ENCODE measurements at regions not wholly inside any gene's neighbourhood (a gene's known extent, or its start where the extent isn't known, plus 50 kb on each side); places are given as distances from the start of the nearest gene placed in this dataset.
"Not testable (repeated sequence)": the region's sequence is repeated elsewhere in the genome, so short reads cannot be mapped to it uniquely, and the experiment has no call there.

DNA sequence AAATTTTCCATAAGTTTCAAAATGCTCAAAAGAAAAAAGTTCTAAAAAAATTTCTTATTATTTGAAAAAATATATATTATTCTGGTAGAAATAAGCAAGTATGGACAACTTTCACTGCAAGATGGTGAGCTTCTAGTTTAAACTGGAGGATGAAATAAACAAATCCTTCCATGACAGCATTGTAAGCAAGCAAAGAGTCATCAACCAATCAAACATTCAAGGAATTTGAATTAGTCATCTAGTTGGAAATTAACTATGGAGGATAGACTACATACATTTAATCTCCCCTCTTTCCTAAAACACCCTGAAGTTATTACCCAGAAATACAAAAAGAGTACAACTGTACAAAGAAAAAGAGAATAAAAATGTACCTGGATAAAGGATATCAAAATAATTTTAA lies 51.0 kb upstream of the IRX5 start:
- Histone ChIP-seq H3K4me3 (no peak overlapping the region), H3K4me2 (no peak overlapping the region), H3K27me3 (no peaks in the 10 kb centered on the region), H3K9me3 (0 out of 2 replicates have a peak, but pooled peaks cover 8% of the 10 kb centered on the region), H3K4me1 (no peaks in the 10 kb centered on the region), H3K36me3 (no peaks in the 10 kb centered on the region), H4K20me1 (no peaks in the 10 kb centered on the region), H3K27ac (no peak overlapping the region), H3K9ac (no peak overlapping the region)
- no peak for TF ChIP-seq Cebpa-rat (IDR thresholded peaks at IDR 0.05)

DNA sequence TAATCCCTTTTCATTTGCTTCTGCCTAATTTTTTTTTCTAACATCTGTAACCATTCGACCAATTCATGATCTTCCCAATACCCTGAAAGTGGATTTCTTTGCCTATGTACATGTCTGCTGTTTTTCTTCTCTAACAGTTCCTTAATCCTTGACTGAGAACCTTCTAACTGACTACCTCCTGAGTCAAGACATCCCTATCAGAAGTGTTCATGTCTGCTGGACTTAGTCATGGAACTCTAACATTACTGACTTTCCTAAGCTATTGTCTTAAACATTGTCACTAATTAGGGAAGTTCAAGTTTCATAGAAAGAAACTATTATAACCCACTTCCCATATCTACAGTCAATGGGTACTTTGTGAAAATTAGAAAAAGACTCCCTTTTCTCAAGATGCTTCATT lies 52.4 kb upstream of the IRX5 start:
- Histone ChIP-seq H3K9me3 (no peaks in the 10 kb centered on the region), H3K36me3 (no peaks in the 10 kb centered on the region), H3K4me1 (no peaks in the 10 kb centered on the region), H3K27ac (no peak overlapping the region), H3K9ac (no peak overlapping the region), H3K27me3 (no peaks in the 10 kb centered on the region), H3K4me3 (no peak overlapping the region), H4K20me1 (no peaks in the 10 kb centered on the region), H3K4me2 (no peak overlapping the region)
- TF ChIP-seq Cebpa-rat (IDR thresholded peaks at IDR 0.05): no peak

DNA sequence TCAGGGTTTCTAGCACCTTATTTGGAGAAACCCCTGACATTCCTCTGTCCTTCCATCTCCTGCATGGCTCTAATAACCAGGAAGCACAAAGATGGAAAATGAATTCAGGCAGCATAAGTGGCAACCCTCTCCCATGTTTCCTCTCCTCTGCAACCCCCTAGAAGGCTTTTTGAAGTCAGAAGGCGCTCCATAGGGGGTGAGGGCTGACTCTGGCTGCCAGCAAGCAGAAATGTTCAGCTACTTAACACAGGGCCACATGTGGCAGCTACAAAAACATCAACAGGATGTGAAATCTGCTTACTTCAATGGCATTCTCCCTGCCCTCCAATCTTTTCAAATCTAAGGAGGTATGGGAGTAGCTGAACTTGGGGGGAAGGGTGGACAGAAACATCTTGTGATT lies 55.2 kb upstream of the IRX5 start:
- Histone ChIP-seq H3K4me3 (no peak overlapping the region), H3K36me3 (no peaks in the 10 kb centered on the region), H3K27ac (no peak overlapping the region), H3K4me2 (no peak overlapping the region), H3K27me3 (no peaks in the 10 kb centered on the region), H3K9me3 (0 out of 2 replicates have a peak, but pooled peaks cover 4% of the 10 kb centered on the region), H3K9ac (no peak overlapping the region), H4K20me1 (no peaks in the 10 kb centered on the region), H3K4me1 (no peaks in the 10 kb centered on the region)
- TF ChIP-seq Cebpa-rat (IDR thresholded peaks at IDR 0.05): no peak

DNA sequence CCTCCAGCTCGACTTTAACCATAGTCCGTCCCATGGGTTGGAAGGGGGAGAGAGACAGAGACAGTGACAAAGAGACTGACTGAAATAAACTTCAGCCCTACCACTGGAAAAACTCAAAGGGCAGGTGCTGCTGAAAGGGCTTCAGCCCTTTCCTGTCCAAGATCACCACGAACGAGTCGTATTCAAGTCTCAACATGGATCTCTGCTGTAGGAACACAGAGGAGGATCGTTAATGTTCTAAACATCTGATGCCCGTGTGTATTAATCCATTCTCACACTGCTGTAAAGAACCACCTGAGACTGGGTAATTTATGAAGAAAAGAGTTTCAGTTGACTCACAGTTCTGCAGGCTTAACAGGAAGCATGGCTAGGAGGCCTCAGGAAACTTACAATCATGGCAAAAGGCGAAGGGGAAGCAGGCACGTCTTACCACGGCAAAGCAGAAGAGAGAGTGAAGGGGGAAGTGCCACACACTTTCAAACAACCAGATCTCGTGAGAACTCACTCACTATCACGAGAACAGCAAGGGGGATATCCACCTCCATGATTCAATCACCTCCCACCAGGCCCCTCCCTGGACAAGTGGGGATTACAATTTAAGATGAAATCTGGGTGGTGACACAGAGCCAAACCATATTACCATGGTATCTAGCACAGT lies 56.8 kb upstream of the IRX5 start:
- not testable (repeated sequence) for H3K4me3 ChIP-seq, H3K4me2 ChIP-seq, H3K27me3 ChIP-seq, H3K9ac ChIP-seq, H3K27ac ChIP-seq, H3K36me3 ChIP-seq, H3K4me1 ChIP-seq, H4K20me1 ChIP-seq, H3K9me3 ChIP-seq

DNA sequence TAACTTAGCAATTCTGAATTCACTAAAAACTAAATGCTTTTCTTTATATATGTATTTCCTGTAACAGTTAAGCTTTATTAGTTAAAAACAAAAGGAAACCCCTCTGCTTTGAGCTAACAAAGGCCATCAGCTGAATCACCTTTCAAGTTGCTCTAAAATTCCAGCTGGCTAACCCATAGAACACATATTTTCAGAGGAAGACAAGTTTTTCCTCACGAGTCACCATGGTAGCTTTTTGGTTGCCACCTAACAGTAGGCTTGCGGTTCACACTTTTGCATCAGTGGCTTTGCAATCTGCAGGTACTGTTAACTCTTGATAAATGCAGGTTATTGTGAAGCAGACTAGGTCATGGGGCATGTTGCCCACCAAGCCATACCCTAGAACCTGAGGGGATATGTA lies 57.6 kb upstream of the IRX5 start:
- no peak overlapping the region for H3K9ac ChIP-seq
- no peaks in the 10 kb centered on the region for H3K27me3 ChIP-seq
- no peak overlapping the region for H3K27ac ChIP-seq
- no peak for TF ChIP-seq Cebpa-rat (IDR thresholded peaks at IDR 0.05)
- H4K20me1 ChIP-seq: no peaks in the 10 kb centered on the region
- 0 out of 2 replicates have a peak, but pooled peaks cover 4% of the 10 kb centered on the region for H3K9me3 ChIP-seq
- H3K4me2 ChIP-seq: no peak overlapping the region
- no peaks in the 10 kb centered on the region for H3K4me1 ChIP-seq
- no peaks in the 10 kb centered on the region for H3K36me3 ChIP-seq
- no peak overlapping the region for H3K4me3 ChIP-seq

DNA sequence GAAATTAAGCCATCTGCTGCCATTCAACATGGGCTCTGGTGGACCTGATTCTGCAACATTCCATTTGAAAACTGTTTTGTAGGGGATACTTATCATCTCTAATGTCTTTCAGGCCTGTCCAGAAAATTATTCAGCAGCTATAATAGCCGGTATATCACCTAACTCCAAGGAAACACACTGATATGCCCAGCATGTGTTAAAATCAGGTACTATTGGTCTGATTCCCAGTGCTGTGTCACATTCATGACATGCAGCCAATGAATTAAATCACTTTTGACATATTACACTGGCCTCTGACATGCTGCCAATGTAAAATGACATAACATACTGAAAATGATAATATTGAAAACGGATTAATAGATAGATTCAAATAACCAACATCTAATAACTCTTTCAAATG lies 60.5 kb upstream of the IRX5 start:
- no peaks in the 10 kb centered on the region for H3K36me3 ChIP-seq
- 0 out of 2 replicates have a peak, but pooled peaks cover 4% of the 10 kb centered on the region for H3K9me3 ChIP-seq
- no peak for TF ChIP-seq Cebpa-rat (IDR thresholded peaks at IDR 0.05)
- H3K4me2 ChIP-seq: no peak overlapping the region
- H3K4me1 ChIP-seq: no peaks in the 10 kb centered on the region
- no peak overlapping the region for H3K9ac ChIP-seq
- H3K4me3 ChIP-seq: no peak overlapping the region
- H3K27me3 ChIP-seq: no peaks in the 10 kb centered on the region
- no peak overlapping the region for H3K27ac ChIP-seq
- H4K20me1 ChIP-seq: no peaks in the 10 kb centered on the region

DNA sequence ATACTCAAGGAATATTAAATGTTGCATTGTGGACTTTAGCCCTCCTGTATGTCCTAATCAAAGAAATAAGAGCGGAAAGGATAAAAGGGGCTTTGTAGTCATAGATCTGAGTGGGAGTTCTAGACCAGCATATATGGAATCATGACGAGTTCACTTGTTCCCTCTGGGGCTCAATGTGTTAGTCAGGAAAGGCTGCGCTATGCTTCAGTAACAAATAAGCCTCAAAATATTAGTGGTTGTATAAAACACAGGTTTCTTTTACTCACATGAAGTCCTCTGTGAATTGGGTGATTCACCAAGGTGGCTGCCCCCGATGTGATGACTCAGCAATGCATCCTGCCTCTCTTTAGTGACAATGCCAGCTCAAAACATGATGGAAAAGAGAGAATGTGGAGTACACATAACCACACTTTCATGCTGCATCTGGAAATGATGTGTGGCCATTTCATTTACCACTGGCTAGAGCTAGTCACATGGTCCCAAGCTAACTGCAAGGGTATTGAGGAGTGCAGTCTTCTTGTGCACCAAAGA lies 63.3 kb upstream of the IRX5 start:
- H3K27ac ChIP-seq: no peak overlapping the region
- no peak overlapping the region for H3K9ac ChIP-seq
- H4K20me1 ChIP-seq: no peaks in the 10 kb centered on the region
- H3K9me3 ChIP-seq: 0 out of 2 replicates have a peak, but pooled peaks cover 4% of the 10 kb centered on the region
- no peak overlapping the region for H3K4me2 ChIP-seq
- no peak for TF ChIP-seq Cebpa-rat (IDR thresholded peaks at IDR 0.05)
- H3K4me3 ChIP-seq: no peak overlapping the region
- no peaks in the 10 kb centered on the region for H3K4me1 ChIP-seq
- H3K36me3 ChIP-seq: no peaks in the 10 kb centered on the region
- no peaks in the 10 kb centered on the region for H3K27me3 ChIP-seq

DNA sequence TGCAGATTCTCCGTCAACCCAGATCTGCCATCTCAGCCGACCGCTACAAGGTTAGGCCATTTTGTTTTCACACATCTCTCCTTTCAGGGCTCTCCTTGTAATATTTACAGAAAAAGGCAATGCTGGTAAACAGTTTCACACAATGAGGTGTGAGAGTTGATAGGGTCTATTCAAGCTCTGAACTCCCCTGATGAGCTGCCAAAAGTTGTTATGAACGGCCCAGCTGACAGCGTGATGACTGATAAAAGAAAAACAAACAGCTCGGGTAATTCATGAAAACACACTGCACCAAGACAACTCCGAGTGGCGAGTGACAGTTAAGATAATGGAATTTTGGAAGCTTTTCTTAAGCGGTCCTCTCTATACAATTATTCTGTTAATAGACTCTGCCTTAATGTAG lies 68.1 kb upstream of the IRX5 start:
- TF ChIP-seq Cebpa-rat (IDR thresholded peaks at IDR 0.05): no peak
- Histone ChIP-seq H3K9me3 (no peaks in the 10 kb centered on the region), H3K4me3 (no peak overlapping the region), H3K4me2 (no peak overlapping the region), H3K27ac (no peak overlapping the region), H3K27me3 (no peaks in the 10 kb centered on the region), H3K4me1 (no peaks in the 10 kb centered on the region), H4K20me1 (no peaks in the 10 kb centered on the region), H3K9ac (no peak overlapping the region), H3K36me3 (no peaks in the 10 kb centered on the region)

DNA sequence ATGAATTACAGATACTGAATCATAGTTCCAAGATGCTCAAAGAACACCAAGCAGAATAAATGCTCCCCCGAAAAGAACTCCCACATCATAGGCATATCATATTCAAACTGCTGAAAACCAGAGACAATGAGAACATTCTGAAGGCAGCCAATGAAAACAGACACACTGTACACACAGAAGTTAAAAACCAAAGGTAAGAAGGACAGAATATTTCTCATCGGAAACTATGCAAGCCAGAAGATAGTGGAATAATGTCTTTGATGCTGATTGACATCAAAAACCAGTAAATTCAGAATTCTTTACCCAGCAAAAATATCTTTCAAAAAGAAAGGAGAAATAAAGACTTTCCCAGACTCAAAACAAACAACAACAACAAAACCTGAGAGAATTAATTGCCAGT lies 73.8 kb upstream of the IRX5 start:
- H3K4me3 ChIP-seq: no peak overlapping the region
- no peaks in the 10 kb centered on the region for H3K36me3 ChIP-seq
- no peak for TF ChIP-seq Cebpa-rat (IDR thresholded peaks at IDR 0.05)
- no peaks in the 10 kb centered on the region for H3K4me1 ChIP-seq
- no peaks in the 10 kb centered on the region for H3K9me3 ChIP-seq
- H3K9ac ChIP-seq: no peak overlapping the region
- no peak overlapping the region for H3K27ac ChIP-seq
- no peaks in the 10 kb centered on the region for H3K27me3 ChIP-seq
- no peaks in the 10 kb centered on the region for H4K20me1 ChIP-seq
- H3K4me2 ChIP-seq: no peak overlapping the region

DNA sequence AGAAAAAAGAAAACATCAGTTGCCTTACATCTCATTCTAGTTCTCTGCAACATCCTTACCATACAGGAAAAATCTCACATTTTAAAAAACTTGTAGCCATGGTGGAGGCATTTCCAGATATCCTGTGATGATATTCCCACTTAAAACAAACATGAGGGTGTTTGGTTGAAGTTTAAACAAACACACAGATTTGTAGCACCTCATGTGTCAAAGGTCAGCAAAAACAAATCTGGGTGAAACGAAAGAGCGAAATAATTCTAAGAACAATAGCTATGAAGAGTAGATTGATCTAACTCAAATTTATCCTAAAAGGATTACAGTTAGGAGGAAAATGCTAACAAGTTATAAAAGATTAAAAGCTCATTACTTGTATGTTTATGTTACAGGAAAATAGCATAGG lies 83.1 kb upstream of the IRX5 start:
- Histone ChIP-seq H3K9ac (no peak overlapping the region), H4K20me1 (no peaks in the 10 kb centered on the region), H3K4me2 (no peak overlapping the region), H3K36me3 (no peaks in the 10 kb centered on the region), H3K27ac (no peak overlapping the region), H3K4me1 (peaks cover 6% of the 10 kb centered on the region; the same call in 1 of the 2 replicates), H3K4me3 (no peak overlapping the region), H3K9me3 (peaks cover 15% of the 10 kb centered on the region), H3K27me3 (no peaks in the 10 kb centered on the region)
- no peak for TF ChIP-seq Cebpa-rat (IDR thresholded peaks at IDR 0.05)

DNA sequence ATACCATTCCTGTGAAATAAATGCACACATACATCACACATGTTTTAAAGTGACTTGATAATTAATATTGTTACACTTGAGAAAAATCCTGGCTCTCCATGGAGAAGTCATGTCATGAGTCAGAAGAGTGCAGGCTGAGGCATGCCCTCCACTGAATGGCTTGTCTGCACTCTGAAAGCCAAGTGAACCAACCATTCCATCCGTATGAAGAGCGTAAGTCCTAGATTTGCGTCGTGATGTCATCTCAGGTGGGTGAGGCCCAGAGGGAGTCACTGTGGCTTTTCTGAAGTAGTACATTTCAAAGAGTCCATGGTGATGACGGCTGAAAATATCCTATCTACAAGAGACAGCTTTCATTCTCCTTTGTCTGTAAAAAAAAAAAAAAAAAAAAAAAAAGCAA lies 83.5 kb upstream of the IRX5 start:
- H3K4me3 ChIP-seq: no peak overlapping the region
- no peak overlapping the region for H3K4me2 ChIP-seq
- H4K20me1 ChIP-seq: no peaks in the 10 kb centered on the region
- peaks cover 6% of the 10 kb centered on the region; the same call in 1 of the 2 replicates for H3K4me1 ChIP-seq
- H3K9me3 ChIP-seq: peaks cover 19% of the 10 kb centered on the region
- no peaks in the 10 kb centered on the region for H3K27me3 ChIP-seq
- TF ChIP-seq Cebpa-rat (IDR thresholded peaks at IDR 0.05): no peak
- no peak overlapping the region for H3K27ac ChIP-seq
- H3K9ac ChIP-seq: no peak overlapping the region
- no peaks in the 10 kb centered on the region for H3K36me3 ChIP-seq

Data from BLaER1 (cell line).